Renal cortical epithelial cell (primary cell): ENCODE measurements at regions not wholly inside any gene's neighbourhood (a gene's known extent, or its start where the extent isn't known, plus 50 kb on each side); places are given as distances from the start of the nearest gene placed in this dataset.
"Not testable (repeated sequence)": the region's sequence is repeated elsewhere in the genome, so short reads cannot be mapped to it uniquely, and the experiment has no call there.

Source experiments
- DNase-seq: peaks from one replicate; pipeline ENCODE4 v3.0.0-alpha.2; 2011; ENCODE audit warnings: low read depth

- DNase-seq = peak; percentile 66
These were observed 144.4 kb downstream of the PTBP2 start for GRCh38 chr1:96865731-96866685.

- DNase-seq = no peak
These were observed 151.2 kb downstream of the PTBP2 start for GRCh38 chr1:96872757-96873156.

GRCh38 chr1:96878640-96879039, 157.1 kb downstream of the PTBP2 start:
- no peak for DNase-seq

- no peak for DNase-seq
These were observed 159.0 kb downstream of the PTBP2 start for GRCh38 chr1:96880626-96881025.

GRCh38 chr1:96882096-96882495, 160.5 kb downstream of the PTBP2 start:
- DNase-seq = peak; percentile 32

- no peak for DNase-seq
These were observed 164.9 kb downstream of the PTBP2 start for GRCh38 chr1:96886474-96886873.

DNA sequence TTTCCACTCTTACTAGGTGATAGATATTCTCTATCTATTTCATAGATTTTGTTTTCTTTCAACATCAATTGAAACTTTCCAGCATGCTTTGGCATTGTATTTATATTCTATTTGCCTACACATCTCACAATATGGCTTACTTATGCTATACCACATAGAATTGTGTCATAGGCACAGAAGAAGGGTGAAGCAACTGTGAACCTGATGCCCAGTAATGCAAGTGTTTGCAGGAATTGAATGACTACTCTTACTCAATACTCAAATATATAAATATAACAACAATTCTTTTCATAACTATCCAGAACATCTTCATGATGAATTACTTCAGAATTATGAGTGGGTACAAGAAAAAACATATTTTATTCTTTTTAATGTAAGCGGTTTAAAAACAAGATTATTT, 165.9 kb downstream of the PTBP2 start:
- DNase-seq = no peak

- DNase-seq = no peak
These were observed 180.3 kb downstream of the PTBP2 start for GRCh38 chr1:96901783-96902363.

DNA sequence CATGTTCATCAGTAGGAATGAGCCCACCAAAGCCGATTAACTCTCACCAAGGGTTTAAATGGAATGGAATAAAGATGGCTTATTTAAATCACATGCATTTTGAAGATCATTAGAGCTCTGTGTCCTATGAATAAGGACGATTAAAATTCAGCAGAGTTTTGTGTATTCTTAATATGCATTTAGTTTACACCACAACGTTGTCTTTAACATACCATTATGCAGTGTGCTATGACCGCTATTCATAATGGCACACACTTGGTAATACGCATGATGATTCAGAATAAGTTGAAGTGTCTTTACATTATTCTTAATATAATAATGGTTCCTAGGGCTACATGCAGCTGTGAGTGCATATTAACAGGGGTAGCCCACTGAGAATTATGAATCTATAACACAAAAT, 190.7 kb downstream of the PTBP2 start:
- DNase-seq = no peak

DNA sequence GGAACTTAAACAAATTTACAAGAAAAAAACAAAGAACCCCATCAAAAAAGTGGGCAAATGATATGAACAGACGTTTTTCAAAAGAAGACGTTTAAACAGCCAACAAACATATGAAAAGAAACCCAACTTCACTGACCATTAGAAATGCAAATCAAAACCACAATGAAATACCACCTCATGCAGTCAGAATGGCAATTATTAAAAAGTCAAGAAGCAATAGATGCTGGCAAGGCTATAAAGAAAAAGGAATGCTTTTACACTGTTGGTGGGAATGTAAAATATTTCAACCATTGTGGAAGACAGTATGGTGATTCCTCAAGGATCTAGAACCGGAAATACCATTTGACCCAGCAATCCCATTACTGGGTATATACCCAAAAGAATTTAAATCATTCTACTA, 194.1 kb downstream of the PTBP2 start:
- not testable (repeated sequence) for DNase-seq

DNA sequence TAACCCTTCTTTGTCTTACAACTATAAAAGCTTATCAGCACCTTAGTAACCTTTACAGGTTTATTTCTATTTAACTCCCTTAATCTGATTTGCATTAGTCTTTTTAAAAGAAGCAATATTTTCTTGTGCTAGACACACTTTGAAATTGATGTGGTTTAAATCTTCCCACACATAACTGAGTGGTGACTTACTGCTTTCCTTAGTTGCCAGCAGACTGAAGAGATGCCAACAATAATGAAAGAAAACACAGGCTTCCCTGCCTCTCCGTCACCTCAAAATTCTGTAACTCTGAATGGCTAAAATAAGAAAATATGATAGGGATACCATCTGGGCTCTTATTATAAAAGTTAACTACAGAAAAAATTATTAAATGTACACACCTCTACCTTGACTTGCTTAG, 196.8 kb downstream of the PTBP2 start:
- DNase-seq = no peak

- DNase-seq = no peak
These were observed 200.6 kb downstream of the PTBP2 start for GRCh38 chr1:96922181-96922580.

- DNase-seq = no peak
These were observed 202.2 kb downstream of the PTBP2 start for GRCh38 chr1:96923753-96924152.

GRCh38 chr1:96926176-96926575, 204.6 kb downstream of the PTBP2 start:
- no peak for DNase-seq

DNA sequence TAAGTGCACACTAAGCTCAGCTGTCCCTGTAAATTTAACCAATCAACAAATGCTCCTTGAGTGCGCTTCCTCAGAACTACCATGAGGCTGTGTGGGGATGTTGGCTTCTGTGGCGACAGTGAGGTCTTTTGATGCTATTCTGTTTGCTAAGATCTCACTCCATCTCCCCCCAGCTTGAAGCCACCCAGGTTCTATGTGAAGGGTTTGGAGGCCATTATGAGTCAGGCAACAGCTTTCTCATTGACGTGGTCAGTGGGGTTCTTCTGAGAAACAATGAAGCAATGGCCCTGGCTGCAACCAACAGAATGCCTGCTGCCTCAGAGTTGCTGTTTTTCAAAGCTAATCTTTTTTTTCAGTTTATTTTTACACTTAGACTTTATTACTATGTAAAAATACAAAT, 205.5 kb downstream of the PTBP2 start:
- DNase-seq = no peak

DNA sequence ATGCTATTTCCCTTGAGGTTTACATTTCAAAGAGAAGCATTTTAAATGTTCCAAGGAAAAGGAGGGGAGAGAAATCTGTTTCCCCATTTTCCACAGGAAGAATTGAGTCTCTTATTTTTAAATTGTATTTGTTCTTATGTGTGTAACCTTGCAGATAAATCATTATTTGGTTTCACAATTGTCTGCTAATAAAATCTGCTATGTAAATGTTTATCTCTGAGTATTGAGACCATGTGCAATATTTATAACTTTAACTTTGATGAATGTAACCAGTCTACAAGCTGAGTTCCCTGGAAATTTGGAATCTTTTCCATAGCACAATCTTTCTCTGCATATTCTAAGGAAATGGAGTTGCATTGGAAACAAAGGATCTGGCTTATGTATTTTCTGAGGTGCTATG, 209.6 kb downstream of the PTBP2 start:
- DNase-seq = no peak

DNA sequence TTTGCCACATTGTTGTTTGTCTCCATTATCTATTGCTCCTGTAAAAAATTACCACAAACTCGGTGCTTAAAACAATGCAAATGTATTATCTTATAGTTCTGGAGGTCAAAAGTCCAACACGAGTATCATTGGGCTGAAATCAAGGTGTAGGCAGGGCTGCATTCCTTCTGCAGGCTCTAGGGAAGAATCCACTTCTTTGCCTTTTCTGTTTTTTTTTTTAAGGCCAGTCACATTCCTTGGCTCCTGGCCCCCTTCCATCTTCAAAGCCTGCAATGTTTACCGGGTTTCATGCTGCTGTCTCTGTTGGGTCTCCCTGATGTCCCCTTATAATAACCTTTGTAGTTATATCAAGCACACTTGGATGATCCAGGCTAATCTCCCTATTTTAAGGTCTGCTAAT, 212.7 kb downstream of the PTBP2 start:
- no peak for DNase-seq

DNA sequence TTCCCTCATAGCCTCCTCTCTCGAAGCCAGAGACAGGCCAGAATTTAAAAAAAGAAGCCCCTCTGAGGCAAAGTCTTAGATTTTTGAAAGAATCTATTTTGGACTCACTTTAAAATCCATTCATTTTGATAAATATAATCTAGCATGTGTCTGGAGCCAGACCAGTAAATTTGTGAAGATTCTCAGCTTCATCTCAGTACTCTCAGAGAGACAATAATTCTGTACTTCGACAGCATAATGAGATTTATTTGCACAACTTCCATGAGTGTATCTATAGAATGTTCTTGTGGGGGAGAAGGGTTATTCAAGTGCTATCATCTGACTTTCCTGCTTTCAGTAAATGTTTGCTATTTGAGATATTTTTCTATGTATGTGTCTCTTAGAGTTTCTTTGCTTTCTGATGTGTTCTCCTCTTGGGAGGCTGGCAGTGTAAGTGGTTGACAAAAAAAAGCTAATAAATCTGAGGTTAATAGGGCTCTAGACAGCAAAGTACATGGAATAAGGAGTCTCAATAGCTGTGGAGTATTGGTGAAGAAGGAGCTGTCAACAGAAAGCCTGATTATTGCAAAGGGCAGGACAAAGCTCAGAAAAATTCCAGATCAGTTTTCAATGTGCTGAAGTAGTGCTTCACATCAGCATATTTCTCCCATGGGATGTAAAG, 223.0 kb downstream of the PTBP2 start:
- no peak for DNase-seq

GRCh38 chr1:96945509-96946084, 224.0 kb downstream of the PTBP2 start:
- DNase-seq = no peak

DNA sequence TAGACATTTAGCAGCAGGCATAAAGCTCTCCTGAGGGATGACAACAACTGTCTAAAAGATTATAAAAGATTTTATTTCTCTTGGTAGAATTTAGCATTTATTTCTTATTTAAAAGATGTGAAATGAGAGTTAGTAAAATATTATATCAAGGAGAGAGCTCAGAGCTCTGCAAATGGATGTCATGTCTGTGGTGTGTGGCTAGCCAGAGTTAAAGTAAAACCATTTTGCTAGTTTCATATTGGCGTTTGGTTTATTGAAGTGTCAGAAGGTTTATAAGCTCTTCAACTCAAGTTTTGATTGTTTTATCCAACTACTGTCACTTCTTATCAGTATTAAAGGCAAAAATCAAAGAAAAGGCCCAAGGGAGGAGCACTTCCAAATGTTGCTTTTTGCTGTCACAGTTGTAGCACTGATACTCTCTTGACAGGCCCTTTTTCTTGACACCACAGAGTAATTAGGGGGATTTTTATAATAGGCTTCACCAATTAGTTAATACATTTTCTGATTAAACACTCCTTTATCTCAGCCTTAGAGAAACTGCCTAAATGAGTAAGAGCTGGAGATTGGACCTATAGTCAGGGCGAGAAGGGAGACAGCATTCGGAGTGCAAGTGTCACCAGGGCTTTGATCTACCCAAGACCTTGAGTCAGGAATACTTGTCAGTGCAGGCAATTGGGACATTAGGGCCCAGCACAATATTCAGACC, 233.9 kb downstream of the PTBP2 start:
- no peak for DNase-seq

DNA sequence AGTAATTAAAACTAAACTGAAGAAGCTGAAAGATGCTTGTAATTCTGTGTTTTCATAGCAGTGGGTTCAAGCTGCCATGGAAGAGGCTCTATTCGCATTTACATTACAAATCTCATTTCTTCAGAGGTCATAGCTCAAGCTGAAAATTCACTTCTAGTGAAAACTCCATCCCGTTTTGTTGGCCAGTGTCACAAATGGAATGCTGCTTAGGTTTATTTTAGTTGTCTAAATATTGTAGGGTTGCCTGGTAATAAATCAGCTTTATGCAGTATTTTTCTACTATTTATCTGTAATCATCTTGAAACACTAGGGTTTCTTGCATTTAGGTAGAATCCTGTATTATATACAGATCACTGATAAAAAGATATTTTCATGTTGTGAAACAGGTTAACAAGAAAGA, 240.6 kb downstream of the PTBP2 start:
- no peak for DNase-seq

- DNase-seq = peak; percentile 65
These were observed 241.2 kb downstream of the PTBP2 start for GRCh38 chr1:96962751-96963211.
